NT2/D1 (cell line): ENCODE measurements at regions not wholly inside any gene's neighbourhood (a gene's known extent, or its start where the extent isn't known, plus 50 kb on each side); places are given as distances from the start of the nearest gene placed in this dataset.

Experiments
- YY1 ChIP-seq: IDR thresholded peaks from 2 replicates; pipeline ENCODE4 v1.6.1; 2011; ENCODE audit not compliant: insufficient read length, insufficient read depth
- ZNF274 ChIP-seq: IDR thresholded peaks from 2 replicates; pipeline ENCODE4 v1.6.1; 2011; ENCODE audit warnings: mild to moderate bottlenecking, low read depth, low read length

- TF ChIP-seq ZNF274, result no peak
- no peak for TF ChIP-seq YY1
Observed at GRCh38 chr2:128469203-128469602, 150.5 kb upstream of the HS6ST1 start.
